ENCODE measurements at regions not wholly inside any gene's neighbourhood (a gene's known extent, or its start where the extent isn't known, plus 50 kb on each side); places are given as distances from the start of the nearest gene placed in this dataset.
"Not testable (repeated sequence)": the region's sequence is repeated elsewhere in the genome, so short reads cannot be mapped to it uniquely, and the experiment has no call there.

GRCh38 chr7:42567051-42567450, 330.0 kb upstream of the GLI3 start:
- no peak overlapping the region for H3K56ac ChIP-seq (ENCODE audit: low read length)
- H2AK5ac ChIP-seq (ENCODE audit: low read length), result no peak overlapping the region
- no peaks in the 10 kb centered on the region for H3K27me3 ChIP-seq (ENCODE audit: insufficient read depth, low read length, poor library complexity)
- H3K18ac ChIP-seq (ENCODE audit: low read length), result no peak overlapping the region
- H4K5ac ChIP-seq (ENCODE audit: low read length), result no peak overlapping the region
- H3K4me2 ChIP-seq (ENCODE audit: low read length), result no peak overlapping the region
- no peak overlapping the region for H3K4ac ChIP-seq (ENCODE audit: low read depth, low read length)
- DNase-seq, result no peak
- no peak overlapping the region for H3K27ac ChIP-seq (ENCODE audit: low read depth, low read length)
- no peaks in the 10 kb centered on the region for H3K36me3 ChIP-seq (ENCODE audit: control insufficient read depth, insufficient read depth, low read length)
- no peak overlapping the region for H3K9ac ChIP-seq (ENCODE audit: low read length)
- H3K4me3 ChIP-seq (ENCODE audit: low read length), result no peak overlapping the region
- H3K4me1 ChIP-seq (ENCODE audit: control insufficient read depth, low read depth, low read length), result no peaks in the 10 kb centered on the region
- WGBS (ENCODE audit: extremely low coverage, insufficient coverage, low lambda C conversion rate), result no CpG with 5 or more reads among the region's 4 CpGs
- no peak overlapping the region for H2BK5ac ChIP-seq (ENCODE audit: low read length)
- H3K79me1 ChIP-seq (ENCODE audit: low read length), result no peaks in the 10 kb centered on the region
- H3K23ac ChIP-seq (ENCODE audit: low read length), result no peak overlapping the region
- no peak overlapping the region for H2BK120ac ChIP-seq (ENCODE audit: low read depth, low read length)
- no peak overlapping the region for H2BK15ac ChIP-seq (replicated peaks; ENCODE audit: low read depth)
- no peak overlapping the region for H4K8ac ChIP-seq (ENCODE audit: low read depth, low read length)
- no peaks in the 10 kb centered on the region for H3K79me2 ChIP-seq (ENCODE audit: control insufficient read depth, insufficient read depth, low read length)

DNA sequence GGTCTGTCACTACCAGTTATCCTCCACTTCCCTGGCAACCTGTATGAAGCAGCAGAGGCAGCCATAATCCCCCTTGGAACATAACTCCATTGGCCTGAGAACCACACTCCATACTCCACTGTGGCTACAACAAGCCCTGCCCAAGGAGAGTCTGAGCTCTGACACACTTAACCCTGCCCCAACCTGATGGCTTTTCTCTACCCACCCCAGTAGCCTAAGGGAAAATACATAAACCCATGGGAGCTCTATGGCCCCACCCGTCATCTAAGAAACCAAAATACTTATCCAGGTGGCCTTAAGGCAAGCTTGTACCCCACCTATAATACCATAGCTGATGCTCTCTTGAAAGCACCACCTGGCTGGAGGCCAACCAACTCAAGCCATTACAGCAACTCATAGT, 324.8 kb upstream of the GLI3 start:
- H3K79me2 ChIP-seq (ENCODE audit: control insufficient read depth, insufficient read depth, low read length), result no peaks in the 10 kb centered on the region

DNA sequence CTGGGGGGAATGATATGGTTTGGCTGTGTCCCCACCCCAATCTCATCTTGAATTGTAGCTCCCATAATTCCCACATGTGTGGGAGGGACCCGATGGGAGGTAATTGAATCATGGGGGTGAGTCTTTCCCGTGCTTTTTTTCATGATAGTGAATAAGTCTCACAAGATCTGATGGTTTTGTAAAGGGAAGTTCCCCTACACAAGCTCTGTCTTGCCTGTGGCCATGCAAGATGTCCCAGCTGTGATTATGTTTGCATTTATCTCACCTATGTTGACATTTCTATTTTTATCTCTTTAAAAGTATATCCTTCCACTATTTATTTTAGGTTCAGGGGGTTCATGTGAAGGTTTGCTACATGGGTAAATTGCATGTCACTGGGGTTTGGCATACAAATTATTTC, 323.9 kb upstream of the GLI3 start:
- H3K56ac ChIP-seq (ENCODE audit: low read length), result no peak overlapping the region
- no peaks in the 10 kb centered on the region for H3K27me3 ChIP-seq (ENCODE audit: insufficient read depth, low read length, poor library complexity)
- H3K79me1 ChIP-seq (ENCODE audit: low read length), result no peaks in the 10 kb centered on the region
- no peaks in the 10 kb centered on the region for H3K36me3 ChIP-seq (ENCODE audit: control insufficient read depth, insufficient read depth, low read length)
- no peak overlapping the region for H2BK120ac ChIP-seq (ENCODE audit: low read depth, low read length)
- no peak overlapping the region for H4K8ac ChIP-seq (ENCODE audit: low read depth, low read length)
- no peak overlapping the region for H4K5ac ChIP-seq (ENCODE audit: low read length)
- no peak overlapping the region for H3K4me3 ChIP-seq (ENCODE audit: low read length)
- H3K23ac ChIP-seq (ENCODE audit: low read length), result no peak overlapping the region
- H2BK5ac ChIP-seq (ENCODE audit: low read length), result no peak overlapping the region
- H3K4ac ChIP-seq (ENCODE audit: low read depth, low read length), result no peak overlapping the region
- WGBS (ENCODE audit: extremely low coverage, insufficient coverage, low lambda C conversion rate), result no CpG with 5 or more reads among the region's 2 CpGs
- no peak overlapping the region for H3K27ac ChIP-seq (ENCODE audit: low read depth, low read length)
- no peak overlapping the region for H2AK5ac ChIP-seq (ENCODE audit: low read length)
- H3K79me2 ChIP-seq (ENCODE audit: control insufficient read depth, insufficient read depth, low read length), result no peaks in the 10 kb centered on the region
- H3K18ac ChIP-seq (ENCODE audit: low read length), result no peak overlapping the region
- no peaks in the 10 kb centered on the region for H3K4me1 ChIP-seq (ENCODE audit: control insufficient read depth, low read depth, low read length)
- no peak overlapping the region for H3K9ac ChIP-seq (ENCODE audit: low read length)
- H2BK15ac ChIP-seq (replicated peaks; ENCODE audit: low read depth), result no peak overlapping the region
- H3K4me2 ChIP-seq (ENCODE audit: low read length), result no peak overlapping the region
- no peak for DNase-seq

More for the DNA sequence above, 324.8 kb upstream of the GLI3 start:
- Histone ChIP-seq H3K23ac (ENCODE audit: low read length) (no peak overlapping the region), H3K4me2 (ENCODE audit: low read length) (no peak overlapping the region), H3K9ac (ENCODE audit: low read length) (no peak overlapping the region), H2BK15ac (replicated peaks; ENCODE audit: low read depth) (no peak overlapping the region), H2AK5ac (ENCODE audit: low read length) (no peak overlapping the region), H2BK120ac (ENCODE audit: low read depth, low read length) (no peak overlapping the region), H4K8ac (ENCODE audit: low read depth, low read length) (no peak overlapping the region), H3K4me3 (ENCODE audit: low read length) (no peak overlapping the region), H3K4ac (ENCODE audit: low read depth, low read length) (no peak overlapping the region), H3K56ac (ENCODE audit: low read length) (no peak overlapping the region), H3K36me3 (ENCODE audit: control insufficient read depth, insufficient read depth, low read length) (no peaks in the 10 kb centered on the region), H3K27me3 (ENCODE audit: insufficient read depth, low read length, poor library complexity) (no peaks in the 10 kb centered on the region), H4K5ac (ENCODE audit: low read length) (no peak overlapping the region), H2BK5ac (ENCODE audit: low read length) (no peak overlapping the region), H3K18ac (ENCODE audit: low read length) (no peak overlapping the region), H3K4me1 (ENCODE audit: control insufficient read depth, low read depth, low read length) (no peaks in the 10 kb centered on the region), H3K27ac (ENCODE audit: low read depth, low read length) (no peak overlapping the region), H3K79me1 (ENCODE audit: low read length) (no peaks in the 10 kb centered on the region)
- WGBS (ENCODE audit: extremely low coverage, insufficient coverage, low lambda C conversion rate), result no CpG with 5 or more reads among the region's 1 CpG
- no peak for DNase-seq

GRCh38 chr7:42554932-42555331, 317.9 kb upstream of the GLI3 start:
- not testable (repeated sequence) for H3K56ac ChIP-seq (ENCODE audit: low read length); H4K5ac ChIP-seq (ENCODE audit: low read length); H3K27ac ChIP-seq (ENCODE audit: low read depth, low read length); H3K79me2 ChIP-seq (ENCODE audit: control insufficient read depth, insufficient read depth, low read length); H2AK5ac ChIP-seq (ENCODE audit: low read length); H3K36me3 ChIP-seq (ENCODE audit: control insufficient read depth, insufficient read depth, low read length); H2BK120ac ChIP-seq (ENCODE audit: low read depth, low read length); H3K79me1 ChIP-seq (ENCODE audit: low read length); H3K4me2 ChIP-seq (ENCODE audit: low read length); H2BK5ac ChIP-seq (ENCODE audit: low read length); DNase-seq; H3K18ac ChIP-seq (ENCODE audit: low read length); H4K8ac ChIP-seq (ENCODE audit: low read depth, low read length); H3K9ac ChIP-seq (ENCODE audit: low read length); H3K27me3 ChIP-seq (ENCODE audit: insufficient read depth, low read length, poor library complexity); H2BK15ac ChIP-seq (replicated peaks; ENCODE audit: low read depth); H3K23ac ChIP-seq (ENCODE audit: low read length); H3K4me3 ChIP-seq (ENCODE audit: low read length); H3K4ac ChIP-seq (ENCODE audit: low read depth, low read length); H3K4me1 ChIP-seq (ENCODE audit: control insufficient read depth, low read depth, low read length)
- WGBS (ENCODE audit: extremely low coverage, insufficient coverage, low lambda C conversion rate), result no CpG with 5 or more reads among the region's 2 CpGs

DNA sequence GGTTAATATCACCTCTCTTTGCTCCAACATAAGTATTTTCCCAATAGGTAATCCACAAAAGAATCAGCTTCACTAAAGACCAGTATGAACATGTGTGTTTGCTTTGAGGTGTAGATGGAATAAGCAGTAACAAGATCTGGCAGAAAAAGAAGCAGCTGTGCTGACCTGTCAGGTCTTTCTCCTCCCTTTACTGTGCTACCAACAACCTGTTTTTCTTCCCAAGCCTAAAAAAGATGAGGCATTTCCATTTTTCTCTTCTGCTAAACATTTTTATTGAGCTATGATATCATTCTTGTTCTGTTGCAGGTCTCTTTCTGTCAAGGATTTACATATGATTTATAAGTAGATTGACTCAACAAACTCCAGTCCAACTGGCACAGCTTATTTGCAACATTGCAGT, 315.2 kb upstream of the GLI3 start:
- H2BK120ac ChIP-seq (ENCODE audit: low read depth, low read length), result no peak overlapping the region
- H3K27me3 ChIP-seq (ENCODE audit: insufficient read depth, low read length, poor library complexity), result no peaks in the 10 kb centered on the region
- H3K79me2 ChIP-seq (ENCODE audit: control insufficient read depth, insufficient read depth, low read length), result no peaks in the 10 kb centered on the region
- no peak overlapping the region for H3K23ac ChIP-seq (ENCODE audit: low read length)
- no peaks in the 10 kb centered on the region for H3K36me3 ChIP-seq (ENCODE audit: control insufficient read depth, insufficient read depth, low read length)
- H2BK5ac ChIP-seq (ENCODE audit: low read length), result no peak overlapping the region
- no peak overlapping the region for H3K18ac ChIP-seq (ENCODE audit: low read length)
- no peak overlapping the region for H3K4ac ChIP-seq (ENCODE audit: low read depth, low read length)
- H3K79me1 ChIP-seq (ENCODE audit: low read length), result no peaks in the 10 kb centered on the region
- no peak overlapping the region for H4K5ac ChIP-seq (ENCODE audit: low read length)
- no peaks in the 10 kb centered on the region for H3K4me1 ChIP-seq (ENCODE audit: control insufficient read depth, low read depth, low read length)
- H3K56ac ChIP-seq (ENCODE audit: low read length), result no peak overlapping the region
- DNase-seq, result no peak
- no peak overlapping the region for H3K9ac ChIP-seq (ENCODE audit: low read length)
- no peak overlapping the region for H2BK15ac ChIP-seq (replicated peaks; ENCODE audit: low read depth)
- H3K27ac ChIP-seq (ENCODE audit: low read depth, low read length), result no peak overlapping the region
- H3K4me2 ChIP-seq (ENCODE audit: low read length), result no peak overlapping the region
- no peak overlapping the region for H2AK5ac ChIP-seq (ENCODE audit: low read length)
- H4K8ac ChIP-seq (ENCODE audit: low read depth, low read length), result no peak overlapping the region
- H3K4me3 ChIP-seq (ENCODE audit: low read length), result no peak overlapping the region

- no peak overlapping the region for H2BK5ac ChIP-seq (ENCODE audit: low read length)
- no peak overlapping the region for H3K18ac ChIP-seq (ENCODE audit: low read length)
- H4K8ac ChIP-seq (ENCODE audit: low read depth, low read length), result no peak overlapping the region
- no peak overlapping the region for H3K27ac ChIP-seq (ENCODE audit: low read depth, low read length)
- no peaks in the 10 kb centered on the region for H3K27me3 ChIP-seq (ENCODE audit: insufficient read depth, low read length, poor library complexity)
- H3K4me2 ChIP-seq (ENCODE audit: low read length), result no peak overlapping the region
- no peaks in the 10 kb centered on the region for H3K4me1 ChIP-seq (ENCODE audit: control insufficient read depth, low read depth, low read length)
- H3K56ac ChIP-seq (ENCODE audit: low read length), result no peak overlapping the region
- no peak overlapping the region for H3K4me3 ChIP-seq (ENCODE audit: low read length)
- no peaks in the 10 kb centered on the region for H3K79me1 ChIP-seq (ENCODE audit: low read length)
- H3K79me2 ChIP-seq (ENCODE audit: control insufficient read depth, insufficient read depth, low read length), result no peaks in the 10 kb centered on the region
- no peaks in the 10 kb centered on the region for H3K36me3 ChIP-seq (ENCODE audit: control insufficient read depth, insufficient read depth, low read length)
- H3K9ac ChIP-seq (ENCODE audit: low read length), result no peak overlapping the region
- no peak overlapping the region for H2BK120ac ChIP-seq (ENCODE audit: low read depth, low read length)
- H3K23ac ChIP-seq (ENCODE audit: low read length), result no peak overlapping the region
- no peak overlapping the region for H2BK15ac ChIP-seq (replicated peaks; ENCODE audit: low read depth)
- H3K4ac ChIP-seq (ENCODE audit: low read depth, low read length), result no peak overlapping the region
- no peak for DNase-seq
- no peak overlapping the region for H2AK5ac ChIP-seq (ENCODE audit: low read length)
- no peak overlapping the region for H4K5ac ChIP-seq (ENCODE audit: low read length)
These were observed 313.9 kb upstream of the GLI3 start for GRCh38 chr7:42550706-42551470.

All from mesendoderm (in vitro differentiated cells).